Neural cell (in vitro differentiated cells): ENCODE measurements at regions not wholly inside any gene's neighbourhood (a gene's known extent, or its start where the extent isn't known, plus 50 kb on each side); places are given as distances from the start of the nearest gene placed in this dataset.

Source experiments
- CTCF ChIP-seq: fragments of 450-650 bp; IDR thresholded peaks from 2 replicates; pipeline ENCODE4 v1.5.1; 2014; ENCODE audit warnings: antibody characterized with exemption, mild to moderate bottlenecking, moderate library complexity; ENCODE audit not compliant: poor library complexity, severe bottlenecking
- EP300 ChIP-seq: fragments of 450-650 bp; conservative IDR thresholded peaks from 2 replicates; pipeline ENCODE4 v1.6.1; 2014; ENCODE audit warnings: antibody characterized with exemption, mild to moderate bottlenecking, moderate library complexity; ENCODE audit not compliant: poor library complexity, severe bottlenecking
- POLR2AphosphoS5 ChIP-seq: IDR thresholded peaks from 2 replicates; pipeline ENCODE4 v1.6.1; 2012
- RAD21 ChIP-seq: fragments of 450-650 bp; conservative IDR thresholded peaks from 2 replicates; pipeline ENCODE4 v1.6.1; 2014; ENCODE audit warnings: antibody characterized with exemption, mild to moderate bottlenecking, moderate library complexity
- TAF1 ChIP-seq: IDR thresholded peaks from 2 replicates; pipeline ENCODE4 v1.6.1; 2012; ENCODE audit warnings: low read depth

GRCh38 chr6:86016567-86016966 lies 373.9 kb upstream of the SYNCRIP start:
- TF ChIP-seq CTCF (no peak), POLR2AphosphoS5 (no peak), RAD21 (no peak), EP300 (no peak), TAF1 (no peak)
